GM19397 (cell line): ENCODE measurements at regions not wholly inside any gene's neighbourhood (a gene's known extent, or its start where the extent isn't known, plus 50 kb on each side); places are given as distances from the start of the nearest gene placed in this dataset.

ENCODE experiments used
- ATAC-seq: cut with Tn5 transposase; IDR thresholded peaks from one replicate; pipeline ENCODE4 v1.9.1; 2021; ENCODE audit warnings: mild to moderate bottlenecking, moderate library complexity; ENCODE audit not compliant: unreplicated experiment

GRCh38 chr18:31246460-31246859 is 71.5 kb upstream of the DSG1 start:
- ATAC-seq = no peak

DNA sequence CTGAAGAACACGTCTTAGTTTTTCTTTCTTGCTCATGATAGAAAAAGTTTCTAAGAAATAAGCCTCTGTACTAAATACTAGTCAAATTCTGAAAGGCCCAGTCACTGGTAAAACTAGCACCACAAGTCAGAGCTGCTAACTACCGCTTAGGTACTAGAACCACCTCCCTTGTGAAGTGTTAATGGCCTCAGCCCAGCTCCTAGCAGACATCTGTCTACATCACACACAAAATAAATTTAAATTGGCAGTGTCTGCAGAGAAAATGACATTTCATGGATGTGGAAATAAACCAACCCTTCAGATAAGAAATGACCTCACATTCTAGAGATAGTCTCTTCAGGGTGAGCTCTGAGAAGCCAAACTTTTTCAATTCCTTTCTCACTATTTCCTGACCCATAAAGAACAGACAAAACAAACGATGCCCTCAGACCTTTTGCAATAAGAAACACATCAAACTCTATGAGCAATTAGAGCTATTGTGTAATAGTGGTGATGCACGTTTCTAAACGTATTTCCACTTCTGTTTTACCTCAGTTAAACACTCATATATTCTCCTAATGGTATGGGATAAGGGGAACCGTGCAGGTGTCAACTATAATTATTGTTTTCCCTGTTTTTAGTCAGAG is 70.3 kb upstream of the DSG1 start:
- no peak for ATAC-seq

DNA sequence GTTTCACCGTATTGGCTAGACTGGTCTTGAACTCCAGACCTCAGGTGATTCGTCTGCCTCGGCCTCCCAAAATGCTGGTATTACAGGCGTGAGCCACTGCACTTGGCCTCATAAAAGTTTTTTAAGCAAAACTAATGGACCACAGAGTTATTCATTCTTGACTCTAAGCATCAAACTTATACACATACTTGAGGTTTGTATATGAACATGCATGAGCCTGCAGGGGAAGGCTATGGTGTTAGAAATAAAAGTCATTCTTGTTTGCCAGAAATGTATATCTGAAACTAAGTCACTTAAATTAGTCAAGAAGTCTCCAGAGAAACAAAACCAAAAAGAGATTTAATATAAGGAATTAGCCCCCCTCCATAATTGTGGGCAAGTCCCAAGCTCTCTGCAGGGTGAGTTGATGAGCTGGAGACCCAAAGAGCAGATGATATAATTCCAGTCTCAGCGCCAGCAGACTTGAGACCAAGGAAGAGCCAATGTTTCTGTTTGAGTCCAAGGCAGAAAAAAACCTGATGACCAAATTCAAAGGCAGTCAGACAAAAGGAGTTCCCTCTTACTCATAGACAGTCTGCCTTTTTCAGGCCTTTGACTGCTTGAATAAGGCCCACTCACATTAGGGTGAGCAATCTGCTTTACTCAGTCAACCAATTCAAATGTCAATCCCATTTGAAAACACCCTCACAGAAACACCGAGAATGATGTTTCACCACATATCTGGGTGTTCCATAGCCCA is 69.0 kb upstream of the DSG1 start:
- ATAC-seq = no peak

DNA sequence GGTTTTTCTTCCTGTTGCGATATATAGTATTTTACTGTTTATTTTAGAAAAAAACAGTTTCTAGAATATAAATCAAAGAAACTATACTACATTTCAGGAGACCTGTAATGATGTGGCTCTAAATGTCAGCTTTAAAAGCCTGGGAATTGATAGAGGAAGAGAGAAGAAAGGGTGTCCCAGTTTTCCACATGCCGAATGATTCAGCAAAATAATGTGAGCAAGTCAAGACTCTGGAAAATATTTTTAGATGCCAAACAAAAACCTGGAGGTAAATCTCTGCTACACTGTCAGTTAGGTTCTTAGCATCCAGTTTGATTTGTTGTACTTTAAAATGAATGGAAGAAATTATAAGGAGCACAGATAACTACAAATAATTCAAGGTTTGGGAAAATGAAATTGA is 67.1 kb upstream of the DSG1 start:
- no peak for ATAC-seq

- ATAC-seq = no peak
Observed at GRCh38 chr18:31252522-31252921, 65.4 kb upstream of the DSG1 start.

DNA sequence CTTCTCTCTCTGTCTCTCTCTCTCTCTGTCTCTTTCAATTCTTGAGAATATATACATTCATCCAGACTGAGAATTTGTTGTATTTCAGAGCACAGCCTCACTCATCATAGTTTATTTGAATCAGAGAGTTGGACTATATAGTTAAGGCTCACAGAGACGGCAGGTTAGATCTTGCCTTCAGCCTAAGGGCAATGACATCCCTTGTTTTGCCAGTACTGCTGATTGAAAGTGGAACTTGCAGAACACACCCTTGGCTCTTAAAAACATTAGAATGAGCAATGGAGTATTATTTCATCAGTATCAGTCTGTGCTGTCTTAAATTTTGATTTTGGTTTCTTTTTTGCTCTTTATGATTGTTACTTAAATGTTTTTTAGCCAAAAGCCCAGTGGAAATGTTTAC is 62.0 kb upstream of the DSG1 start:
- ATAC-seq = no peak

DNA sequence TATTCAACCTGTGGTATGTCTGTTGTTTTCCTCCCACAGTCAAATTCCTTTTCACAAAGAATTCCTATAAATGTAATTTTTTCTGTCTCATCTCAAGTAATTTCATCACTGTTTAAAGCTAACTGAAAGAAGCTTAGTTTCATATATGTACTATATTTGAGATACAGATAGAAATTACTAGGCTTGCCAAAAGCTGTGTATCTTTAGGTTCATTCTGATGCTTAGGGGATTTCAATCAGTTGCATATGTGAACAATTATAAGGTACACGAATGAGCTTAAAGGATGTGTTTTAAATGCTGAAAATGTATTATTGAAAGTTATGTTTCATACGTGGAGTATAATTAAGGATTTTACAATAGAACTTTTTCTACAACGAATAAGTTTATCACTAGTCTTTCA is 59.2 kb upstream of the DSG1 start:
- ATAC-seq = no peak

DNA sequence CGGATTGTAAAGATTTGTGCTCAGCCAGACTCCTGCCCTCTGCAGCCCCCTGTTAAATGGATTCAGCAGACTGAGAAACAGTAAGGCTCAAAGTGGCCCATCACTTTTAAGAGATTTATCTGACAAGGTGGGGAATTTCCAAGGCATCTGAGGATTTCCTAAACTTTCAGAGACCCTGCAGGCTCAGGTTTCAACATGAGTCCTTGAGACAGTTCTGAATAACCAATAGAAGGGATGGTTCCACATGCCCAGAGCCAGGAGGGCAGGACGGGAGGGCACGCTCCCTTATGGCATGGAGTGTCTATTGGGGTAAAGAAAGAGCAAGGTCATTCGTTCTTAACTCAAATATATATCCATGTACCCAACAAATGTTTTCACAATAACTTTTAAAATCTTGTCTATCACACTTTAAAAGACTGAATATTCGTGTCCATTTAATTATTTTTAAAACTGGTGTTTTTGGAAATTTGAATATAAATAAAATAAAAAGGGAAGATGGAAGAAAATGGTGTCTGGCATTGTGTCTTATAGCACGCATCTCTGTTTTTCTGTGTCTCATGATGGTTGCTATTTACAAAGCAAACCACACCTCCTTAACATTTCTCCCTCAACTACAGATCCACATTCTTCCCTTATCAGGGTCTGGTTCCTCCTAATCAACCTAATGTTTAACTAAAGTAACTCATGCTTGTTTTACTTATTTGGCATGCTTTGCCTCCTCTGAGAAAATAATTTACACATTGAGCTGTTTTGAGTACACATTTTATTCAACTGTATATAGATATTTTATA is 56.0 kb upstream of the DSG1 start:
- no peak for ATAC-seq

DNA sequence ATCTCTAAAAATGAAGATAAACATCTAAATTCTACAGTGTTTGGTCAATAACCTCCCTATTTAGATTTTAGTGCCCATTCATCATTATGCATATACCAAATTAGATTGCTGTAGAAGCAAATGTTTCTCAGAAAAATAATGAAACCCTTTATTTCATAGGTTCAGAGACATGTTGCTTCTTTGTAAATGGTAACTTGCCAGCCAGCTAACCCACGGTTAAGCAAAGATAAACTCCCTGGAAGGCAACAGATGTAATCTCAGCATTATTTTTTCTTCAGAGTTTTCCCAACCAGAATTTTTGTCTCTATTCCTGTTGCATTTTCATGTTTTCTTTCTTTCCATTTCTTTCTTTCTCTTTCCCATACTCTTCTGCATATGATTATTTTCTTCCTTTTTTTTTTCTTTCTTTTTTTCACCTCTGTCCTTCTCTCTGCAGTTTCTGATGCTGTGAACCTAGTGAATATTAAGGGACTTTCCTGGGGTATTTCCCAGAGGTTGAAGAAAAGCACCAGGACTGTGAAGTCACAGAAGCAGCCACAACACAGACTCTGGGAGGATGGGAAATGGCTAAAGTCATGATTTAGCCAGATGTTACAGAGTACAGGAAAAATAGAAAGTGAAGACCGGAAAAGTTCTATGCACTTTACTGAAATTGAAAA is 50.0 kb upstream of the DSG1 start:
- peak; percentile 85 for ATAC-seq
